Natural killer cell treated with Interleukin-12 subunit alpha and Interleukin-12 subunit beta and Interleukin-15 and Interleukin-18, amount 100 ng/mL, for 72 hours (primary cell): ENCODE measurements at regions not wholly inside any gene's neighbourhood (a gene's known extent, or its start where the extent isn't known, plus 50 kb on each side); places are given as distances from the start of the nearest gene placed in this dataset.

Experiments used
- ATAC-seq, 2 donors: fragments of 150-1000 bp; cut with Tn5 transposase in 1 of 2; sonication (Bioruptor Pico), chemical (Tn5 transposase) in 1 of 2; 2 replicates each; pipeline ENCODE4 v1.10.0; 2021
- DNase-seq: peaks from one replicate; pipeline ENCODE4 v3.0.0; 2022; ENCODE audit warnings: low spot score
- H3K27ac Mint-ChIP-seq, 2 donors: 1 replicate in 1 of 2; 2 replicates in 1 of 2; pipeline ENCODE4 v1.8.0; 2022; ENCODE audit warnings: mixed read lengths in 2 of 2, mild to moderate bottlenecking in 1 of 2, moderate library complexity in 1 of 2
- H3K27me3 Mint-ChIP-seq, 2 donors: 1 replicate in 1 of 2; 2 replicates in 1 of 2; pipeline ENCODE4 v1.8.0; 2022; ENCODE audit warnings: mixed read lengths in 2 of 2
- H3K36me3 Mint-ChIP-seq: one replicate; pipeline ENCODE4 v1.8.0; 2022; ENCODE audit warnings: mixed read lengths
- H3K4me1 Mint-ChIP-seq, 2 donors: 1 replicate in 1 of 2; 2 replicates in 1 of 2; pipeline ENCODE4 v1.8.0; 2022; ENCODE audit warnings: low read depth in 2 of 2, mixed read lengths in 2 of 2, mild to moderate bottlenecking in 1 of 2
- H3K4me3 Mint-ChIP-seq: one replicate; pipeline ENCODE4 v1.8.0; 2022; ENCODE audit warnings: mixed read lengths
- H3K9me3 Mint-ChIP-seq: 2 replicates; pipeline ENCODE4 v1.8.0; 2022; ENCODE audit warnings: mixed read lengths

DNA sequence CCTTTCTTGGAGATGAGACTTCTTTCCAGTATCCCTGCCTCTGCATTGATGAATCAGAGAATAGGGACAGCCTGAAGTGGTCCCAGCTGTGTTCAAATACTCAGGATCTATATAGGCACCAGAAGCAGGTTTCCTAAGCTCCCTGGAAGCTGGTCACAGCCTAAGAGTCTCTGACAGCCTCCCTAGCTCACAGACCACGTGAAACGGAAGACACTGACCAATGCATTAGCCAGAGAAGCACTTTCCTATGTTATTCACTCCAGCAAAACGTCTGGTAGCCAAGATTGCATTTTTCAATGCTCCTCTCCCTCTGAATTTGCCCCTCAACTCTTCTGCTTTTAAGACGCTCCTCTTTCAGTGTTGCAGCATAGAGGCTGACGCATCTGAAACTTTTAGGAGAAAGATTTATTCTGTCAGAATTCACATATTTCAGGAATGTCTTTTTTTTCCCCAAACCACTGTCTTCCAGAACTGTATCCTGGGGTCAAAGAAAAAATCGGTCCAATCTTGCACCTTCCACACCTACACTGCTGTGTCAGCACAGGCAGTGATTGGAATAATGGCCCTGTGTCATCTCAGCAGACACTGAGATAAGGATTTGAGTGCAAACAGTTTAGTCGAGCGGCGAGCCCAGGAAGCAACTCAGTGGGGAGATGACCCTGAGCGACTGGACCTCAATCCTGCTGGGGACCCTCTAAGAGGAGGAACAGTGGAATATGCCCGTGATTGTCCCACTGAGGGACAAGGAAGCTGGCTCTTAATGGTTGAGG lies 109.4 kb downstream of the SMIM20 start:
- Mint-ChIP-seq H3K27ac (no peak overlapping the region), H3K27me3 (peaks cover 27% of the 10 kb centered on the region in 2 donors), H3K36me3 (no peaks in the 10 kb centered on the region)

GRCh38 chr4:26024079-26024478 lies 110.1 kb downstream of the SMIM20 start:
- no peaks in the 10 kb centered on the region for H3K36me3 Mint-ChIP-seq
- H3K4me1 Mint-ChIP-seq, result peaks cover 1 to 11% of the 10 kb centered on the region in 2 donors
- no peak overlapping the region for H3K27ac Mint-ChIP-seq
- peaks cover 27% of the 10 kb centered on the region in 2 donors for H3K27me3 Mint-ChIP-seq
- ATAC-seq (no peak), DNase-seq (no peak)
- no peaks in the 10 kb centered on the region for H3K9me3 Mint-ChIP-seq
- no peak overlapping the region for H3K4me3 Mint-ChIP-seq

More for the DNA sequence above, 109.4 kb downstream of the SMIM20 start:
- H3K4me1 Mint-ChIP-seq, result peaks cover 0 to 7% of the 10 kb centered on the region in 2 donors
- no peak for DNase-seq
- H3K9me3 Mint-ChIP-seq, result no peaks in the 10 kb centered on the region
- ATAC-seq, result no peak
- no peak overlapping the region for H3K4me3 Mint-ChIP-seq

- ATAC-seq, result no peak
- Mint-ChIP-seq H3K27me3 (peaks cover 20 to 23% of the 10 kb centered on the region in 2 donors), H3K27ac (peak overlapping the region in 1 of 2 donors; percentile 42), H3K4me3 (peak overlapping the region; percentile 16), H3K9me3 (no peaks in the 10 kb centered on the region), H3K36me3 (no peaks in the 10 kb centered on the region), H3K4me1 (peaks cover 18 to 23% of the 10 kb centered on the region in 2 donors)
- no peak for DNase-seq
These were observed 114.2 kb downstream of the SMIM20 start for GRCh38 chr4:26028133-26028792.

DNA sequence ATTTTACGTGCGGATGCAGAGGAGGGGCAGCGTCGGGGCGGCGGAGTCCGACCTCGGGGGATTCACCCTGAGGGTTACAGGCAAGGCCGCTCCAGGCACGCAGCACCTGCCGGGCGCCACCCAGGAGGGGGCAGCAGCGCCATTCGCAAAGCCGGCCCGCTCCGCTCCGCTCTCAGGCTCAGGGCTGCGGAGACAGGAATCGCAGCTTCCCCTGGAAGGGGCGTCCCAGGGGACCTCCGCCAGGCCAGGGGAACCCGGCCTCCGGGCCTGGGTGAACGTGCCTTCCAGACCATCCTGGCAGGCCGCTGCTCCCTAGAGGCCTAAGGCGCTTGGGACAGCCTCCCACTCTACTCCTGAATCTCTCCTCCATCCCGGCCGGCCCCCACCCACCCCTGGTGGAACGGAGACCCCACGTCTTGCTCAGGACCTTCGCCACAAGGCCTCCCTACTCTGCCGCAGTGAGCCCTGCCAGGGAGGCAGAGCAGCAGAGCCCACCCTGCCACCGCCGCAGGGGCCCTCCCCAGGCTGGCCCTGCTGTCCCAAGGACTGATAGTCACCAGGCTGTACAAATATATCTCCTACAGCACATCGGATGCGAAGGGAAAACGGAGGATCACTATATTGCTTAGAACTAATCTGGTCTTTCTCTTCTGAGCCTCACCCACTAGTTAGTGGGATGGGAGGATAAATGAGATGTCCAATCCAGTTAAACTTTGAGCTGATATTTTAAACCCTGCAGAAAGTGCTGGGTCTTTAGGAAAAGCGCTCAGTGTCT lies 115.0 kb downstream of the SMIM20 start:
- Mint-ChIP-seq H3K9me3 (no peaks in the 10 kb centered on the region), H3K27me3 (peaks cover 13 to 18% of the 10 kb centered on the region in 2 donors), H3K4me1 (peaks cover 18 to 23% of the 10 kb centered on the region in 2 donors), H3K27ac (peak overlapping the region in 1 of 2 donors; percentile 42), H3K36me3 (no peaks in the 10 kb centered on the region), H3K4me3 (peak overlapping the region; percentile 16)
- peak; percentile 87 for DNase-seq
- ATAC-seq, result peak; percentile 94 to 95

- Mint-ChIP-seq H3K27me3 (peaks cover 13 to 16% of the 10 kb centered on the region in 2 donors), H3K9me3 (no peaks in the 10 kb centered on the region), H3K4me3 (no peak overlapping the region), H3K36me3 (no peaks in the 10 kb centered on the region), H3K4me1 (peaks cover 21 to 28% of the 10 kb centered on the region in 2 donors), H3K27ac (peak overlapping the region; percentile 60 to 81)
- ATAC-seq (no peak), DNase-seq (no peak)
These were observed 115.6 kb downstream of the SMIM20 start for GRCh38 chr4:26029568-26030131.

GRCh38 chr4:26030260-26030667 lies 116.2 kb downstream of the SMIM20 start:
- no peak for ATAC-seq

DNA sequence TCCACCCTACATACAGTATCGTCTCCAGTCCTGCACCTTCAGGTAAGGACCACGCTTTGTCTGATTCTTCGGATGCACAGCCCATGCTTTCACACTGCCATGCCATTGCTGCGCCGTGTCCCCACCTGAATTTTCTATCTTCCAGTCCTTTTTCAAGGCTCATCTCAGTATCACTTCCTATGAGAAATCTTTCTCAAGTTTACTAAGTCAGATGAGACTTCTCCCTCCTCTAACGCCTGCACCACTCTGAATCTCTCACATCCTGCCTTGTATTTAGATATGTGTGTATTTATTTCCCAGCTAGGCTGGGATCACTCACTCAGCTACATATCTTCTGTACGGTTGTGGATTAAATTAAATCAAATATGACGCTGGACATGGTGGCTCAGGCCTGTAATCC lies 116.8 kb downstream of the SMIM20 start:
- peak in 1 of 2 donors; percentile 41 for ATAC-seq
- H3K4me1 Mint-ChIP-seq, result peaks cover 27 to 37% of the 10 kb centered on the region in 2 donors
- DNase-seq, result no peak
- H3K27ac Mint-ChIP-seq, result peak overlapping the region; percentile 60 to 81
- no peaks in the 10 kb centered on the region for H3K36me3 Mint-ChIP-seq
- H3K27me3 Mint-ChIP-seq, result peaks cover 13 to 19% of the 10 kb centered on the region in 2 donors
- no peaks in the 10 kb centered on the region for H3K9me3 Mint-ChIP-seq
- H3K4me3 Mint-ChIP-seq, result peak overlapping the region; percentile 70

More at GRCh38 chr4:26030260-26030667, 116.2 kb downstream of the SMIM20 start:
- no peaks in the 10 kb centered on the region for H3K36me3 Mint-ChIP-seq
- DNase-seq, result no peak
- no peaks in the 10 kb centered on the region for H3K9me3 Mint-ChIP-seq
- H3K4me1 Mint-ChIP-seq, result peaks cover 24 to 32% of the 10 kb centered on the region in 2 donors
- H3K27ac Mint-ChIP-seq, result peak overlapping the region; percentile 60 to 81
- peak overlapping the region; percentile 70 for H3K4me3 Mint-ChIP-seq
- peaks cover 13 to 18% of the 10 kb centered on the region in 2 donors for H3K27me3 Mint-ChIP-seq

GRCh38 chr4:26031704-26032103 lies 117.7 kb downstream of the SMIM20 start:
- no peaks in the 10 kb centered on the region for H3K9me3 Mint-ChIP-seq
- H3K4me1 Mint-ChIP-seq, result peaks cover 27 to 38% of the 10 kb centered on the region in 2 donors
- ATAC-seq (no peak), DNase-seq (no peak)
- H3K27me3 Mint-ChIP-seq, result peaks cover 11 to 21% of the 10 kb centered on the region in 2 donors
- no peaks in the 10 kb centered on the region for H3K36me3 Mint-ChIP-seq
- no peak overlapping the region for H3K4me3 Mint-ChIP-seq
- peak overlapping the region; percentile 18 to 44 for H3K27ac Mint-ChIP-seq

- Mint-ChIP-seq H3K27me3 (peaks cover 7 to 18% of the 10 kb centered on the region in 2 donors), H3K9me3 (no peaks in the 10 kb centered on the region), H3K27ac (peak overlapping the region in 1 of 2 donors; percentile 44), H3K4me1 (peaks cover 27 to 38% of the 10 kb centered on the region in 2 donors), H3K4me3 (no peak overlapping the region), H3K36me3 (no peaks in the 10 kb centered on the region)
- no peak for ATAC-seq
- no peak for DNase-seq
These were observed 118.1 kb downstream of the SMIM20 start for GRCh38 chr4:26032142-26032541.

DNA sequence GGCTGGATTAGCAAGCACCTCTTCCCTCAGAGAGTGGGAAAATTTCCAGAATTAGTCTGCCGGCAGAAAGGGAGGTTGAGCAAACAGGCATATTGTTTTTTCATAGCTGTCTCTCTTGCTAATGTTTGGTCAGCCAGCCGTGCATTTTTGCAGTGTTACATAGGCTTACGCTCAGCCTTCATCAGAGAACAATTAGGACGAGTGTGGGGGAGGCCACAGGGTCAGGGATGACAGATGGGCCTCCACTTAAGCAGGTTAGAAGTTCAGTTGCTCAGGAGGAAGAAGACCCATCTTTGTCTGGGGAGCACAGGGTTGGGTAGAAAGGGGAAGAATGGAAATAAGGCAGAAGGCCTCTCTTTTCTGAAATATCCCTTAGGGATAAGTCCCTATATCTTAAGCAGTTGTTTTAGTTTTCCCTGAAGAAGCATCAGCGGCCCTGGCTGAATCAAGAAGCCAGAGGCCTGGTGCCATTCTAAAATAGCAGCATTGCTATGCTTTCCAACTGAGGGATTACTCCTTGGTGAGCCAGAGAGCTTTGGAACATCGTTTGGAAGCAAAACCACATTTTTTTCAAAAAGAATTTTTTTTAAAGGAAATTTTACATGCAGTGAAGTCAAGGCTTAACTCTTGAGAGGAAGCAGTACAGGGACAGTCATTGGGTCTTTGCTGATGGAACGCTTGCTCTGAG lies 118.8 kb downstream of the SMIM20 start:
- peak overlapping the region in 1 of 2 donors; percentile 12 for H3K27ac Mint-ChIP-seq
- peaks cover 13 to 21% of the 10 kb centered on the region in 2 donors for H3K27me3 Mint-ChIP-seq

GRCh38 chr4:26033389-26033788 lies 119.4 kb downstream of the SMIM20 start:
- Mint-ChIP-seq H3K36me3 (no peaks in the 10 kb centered on the region), H3K9me3 (no peaks in the 10 kb centered on the region), H3K4me3 (peak overlapping the region; percentile 8), H3K27me3 (peaks cover 14 to 21% of the 10 kb centered on the region in 2 donors), H3K27ac (peak overlapping the region in 1 of 2 donors; percentile 12), H3K4me1 (peaks cover 27 to 36% of the 10 kb centered on the region in 2 donors)
- DNase-seq (no peak), ATAC-seq (no peak)

More for the DNA sequence above, 118.8 kb downstream of the SMIM20 start:
- Mint-ChIP-seq H3K9me3 (no peaks in the 10 kb centered on the region), H3K36me3 (no peaks in the 10 kb centered on the region), H3K4me1 (peaks cover 27 to 38% of the 10 kb centered on the region in 2 donors), H3K4me3 (peak overlapping the region; percentile 8)
- no peak for ATAC-seq
- DNase-seq, result no peak

DNA sequence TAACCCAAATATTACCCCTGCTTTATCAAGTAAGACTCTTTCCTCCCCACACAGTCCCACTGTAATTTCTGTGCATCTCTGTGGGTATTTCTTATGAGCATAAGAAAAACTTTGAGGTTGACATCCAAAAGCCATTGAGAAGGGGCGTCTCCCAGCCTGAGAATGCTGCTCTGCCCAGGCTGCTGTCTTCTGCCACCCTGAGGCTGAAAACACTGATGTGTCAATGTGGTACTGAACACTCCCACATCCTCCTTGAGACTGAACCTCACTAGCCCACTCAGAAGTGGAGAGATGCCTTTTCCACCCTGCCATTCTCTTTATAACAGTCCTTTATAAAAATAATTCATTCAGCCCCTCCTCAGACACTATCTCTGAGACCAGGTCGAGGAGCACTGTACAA lies 120.8 kb downstream of the SMIM20 start:
- no peaks in the 10 kb centered on the region for H3K9me3 Mint-ChIP-seq
- H3K27ac Mint-ChIP-seq, result peak overlapping the region in 1 of 2 donors; percentile 45
- no peaks in the 10 kb centered on the region for H3K36me3 Mint-ChIP-seq
- H3K4me1 Mint-ChIP-seq, result peaks cover 33 to 40% of the 10 kb centered on the region in 2 donors
- peak; percentile 62 to 91 for ATAC-seq
- peaks cover 14 to 21% of the 10 kb centered on the region in 2 donors for H3K27me3 Mint-ChIP-seq
- peak overlapping the region; percentile 8 for H3K4me3 Mint-ChIP-seq
- no peak for DNase-seq

DNA sequence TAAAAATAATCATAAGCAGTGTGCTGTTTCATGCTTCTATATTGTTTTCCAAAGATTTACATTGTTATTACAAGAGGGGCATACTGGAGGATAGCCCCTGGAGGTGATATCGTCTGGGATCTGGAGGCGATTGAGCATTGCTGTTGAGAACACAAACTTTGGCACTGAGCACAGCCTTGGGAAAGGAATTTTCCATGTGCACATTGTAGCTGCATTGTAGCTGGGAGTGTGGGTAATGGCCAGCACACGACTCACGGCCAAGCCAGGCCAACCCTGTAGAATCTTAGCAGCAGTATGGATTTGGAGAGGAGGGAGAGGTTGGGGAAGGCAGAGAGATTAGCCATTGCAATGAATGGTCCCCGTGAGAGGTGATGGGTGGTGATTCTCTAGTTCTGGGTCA lies 121.9 kb downstream of the SMIM20 start:
- Mint-ChIP-seq H3K27ac (no peak overlapping the region), H3K27me3 (peaks cover 15 to 16% of the 10 kb centered on the region in 2 donors), H3K9me3 (no peaks in the 10 kb centered on the region), H3K36me3 (peaks cover 4% of the 10 kb centered on the region), H3K4me3 (no peak overlapping the region), H3K4me1 (peaks cover 30 to 36% of the 10 kb centered on the region in 2 donors)
- DNase-seq (no peak), ATAC-seq (no peak)
